OCI-M2 (cell line): ENCODE measurements at regions not wholly inside any gene's neighbourhood (a gene's known extent, or its start where the extent isn't known, plus 50 kb on each side); places are given as distances from the start of the nearest gene placed in this dataset.

Experiments
- DNase-seq: peaks from one replicate; lab custom pipeline; 2025; ENCODE audit not compliant: unreplicated experiment; lab: John Stamatoyannopoulos, UW

DNA sequence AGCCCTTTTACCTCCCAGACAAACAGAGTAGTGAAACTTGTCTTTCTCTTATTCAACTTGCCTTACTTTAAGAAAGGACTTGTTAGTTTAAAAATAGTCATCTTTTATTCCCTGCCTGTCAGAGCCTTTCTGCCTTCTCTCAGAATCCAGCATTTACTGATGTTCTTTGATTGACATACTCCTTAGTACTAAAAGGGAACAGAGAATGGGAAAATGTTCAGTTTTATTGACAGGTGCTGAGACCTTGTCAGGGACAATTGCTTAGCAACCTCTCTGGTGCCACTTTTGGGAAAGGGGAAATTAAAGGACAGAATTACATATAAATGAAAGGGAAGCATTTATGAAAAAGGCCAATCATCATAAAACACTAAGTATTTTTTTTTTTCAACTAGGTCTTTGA lies 378.3 kb downstream of the PDCD6IP start:
- no peak for DNase-seq

- DNase-seq: no peak
Measured at GRCh38 chr3:34178415-34178814, 380.0 kb downstream of the PDCD6IP start.

GRCh38 chr3:34179716-34180115 lies 381.3 kb downstream of the PDCD6IP start:
- no peak for DNase-seq

GRCh38 chr3:34180532-34180931 lies 382.1 kb downstream of the PDCD6IP start:
- DNase-seq: no peak

DNA sequence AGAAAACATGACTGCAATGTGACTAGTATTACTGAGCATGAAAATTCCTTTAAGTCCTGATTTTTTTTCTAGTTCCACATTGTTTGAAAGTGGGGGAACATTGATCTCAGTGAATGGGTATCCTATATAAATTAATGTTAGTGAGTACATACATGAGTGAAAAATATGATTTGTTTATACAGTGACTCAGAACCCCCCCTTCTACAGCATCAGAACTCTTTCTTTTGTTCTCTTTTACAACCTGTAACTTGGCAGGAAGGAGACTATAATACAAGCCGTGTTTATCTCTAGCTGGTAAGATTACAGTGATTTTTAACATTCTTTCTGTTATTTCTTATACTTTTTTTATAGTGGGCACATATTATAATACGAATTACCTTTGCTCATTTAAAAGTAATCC lies 384.7 kb downstream of the PDCD6IP start:
- no peak for DNase-seq

DNA sequence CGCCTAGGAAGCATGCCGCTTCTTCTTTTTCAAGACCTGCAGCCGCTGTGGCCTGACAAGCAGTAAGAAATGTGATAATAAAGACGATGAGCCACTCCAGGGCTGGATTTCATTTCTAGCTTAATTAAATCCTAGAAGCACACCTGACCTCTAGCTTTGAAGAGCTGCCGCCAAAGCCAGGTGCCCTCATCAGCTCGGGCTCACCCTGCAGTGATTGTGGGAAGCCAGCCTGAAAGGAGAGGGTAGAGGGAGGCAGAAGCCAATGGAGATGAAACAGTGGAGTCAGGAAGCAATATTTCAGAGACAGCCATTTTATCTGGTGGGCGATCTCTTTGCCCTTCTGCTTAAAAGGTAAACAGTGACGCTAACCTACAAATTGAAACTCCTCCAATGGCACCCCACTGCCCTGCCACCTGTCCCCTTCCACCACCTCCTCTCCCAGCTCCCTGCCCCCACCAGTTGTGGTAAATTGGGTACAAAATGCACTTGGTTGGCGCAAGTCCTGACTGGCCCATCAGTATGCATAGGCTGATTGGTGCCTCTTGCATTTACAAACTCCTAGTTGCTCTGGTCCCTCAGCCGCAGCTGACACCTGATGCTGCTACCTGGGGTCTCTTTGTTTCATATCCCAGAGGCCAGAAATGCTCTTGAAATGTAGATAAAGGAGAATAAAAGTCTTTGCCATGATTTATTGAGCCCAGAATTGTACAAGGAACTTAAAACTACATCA lies 385.3 kb downstream of the PDCD6IP start:
- no peak for DNase-seq

- no peak for DNase-seq
Measured at GRCh38 chr3:34185301-34185700, 386.9 kb downstream of the PDCD6IP start.

DNA sequence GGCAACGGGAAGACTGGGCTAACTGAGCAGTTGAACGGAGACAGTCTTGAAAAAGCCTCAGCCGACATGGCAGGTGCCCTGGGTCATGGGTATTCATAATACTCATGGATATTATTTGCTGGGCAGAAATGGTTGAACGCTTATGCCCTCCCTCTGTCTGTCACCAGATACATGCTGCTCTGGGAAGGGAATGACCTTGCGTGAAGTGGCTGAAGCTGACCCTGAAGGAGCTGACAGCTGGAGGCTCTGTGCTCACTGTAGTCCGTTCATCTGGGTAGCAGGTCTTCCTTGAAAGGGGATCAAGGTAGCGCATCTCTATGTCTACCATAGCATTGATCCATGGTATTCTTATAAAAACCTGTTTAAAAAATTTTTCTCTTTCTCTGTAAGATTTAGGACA lies 390.7 kb downstream of the PDCD6IP start:
- no peak for DNase-seq

DNA sequence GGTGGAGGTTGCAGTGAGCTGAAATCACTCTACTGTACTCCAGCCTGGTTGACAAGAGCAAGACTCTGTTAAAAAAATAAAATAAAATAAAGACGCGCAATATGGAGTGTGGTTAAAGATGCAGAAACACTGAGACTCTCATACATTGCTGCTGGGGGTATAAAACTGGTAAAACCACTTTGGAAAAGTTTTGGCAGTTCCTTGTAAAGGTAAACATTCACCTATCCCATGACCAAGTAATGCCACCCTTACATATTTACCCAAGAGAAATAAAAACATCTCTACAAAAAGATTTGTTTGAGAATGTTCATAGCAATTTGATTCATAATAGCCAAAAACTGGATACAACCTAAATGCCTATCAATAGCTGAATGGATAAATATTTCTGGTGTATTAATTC lies 398.5 kb downstream of the PDCD6IP start:
- no peak for DNase-seq

- DNase-seq: no peak
Measured at GRCh38 chr3:34198309-34198708, 399.9 kb downstream of the PDCD6IP start.

GRCh38 chr3:34200576-34200975 lies 402.1 kb downstream of the PDCD6IP start:
- DNase-seq: no peak

DNA sequence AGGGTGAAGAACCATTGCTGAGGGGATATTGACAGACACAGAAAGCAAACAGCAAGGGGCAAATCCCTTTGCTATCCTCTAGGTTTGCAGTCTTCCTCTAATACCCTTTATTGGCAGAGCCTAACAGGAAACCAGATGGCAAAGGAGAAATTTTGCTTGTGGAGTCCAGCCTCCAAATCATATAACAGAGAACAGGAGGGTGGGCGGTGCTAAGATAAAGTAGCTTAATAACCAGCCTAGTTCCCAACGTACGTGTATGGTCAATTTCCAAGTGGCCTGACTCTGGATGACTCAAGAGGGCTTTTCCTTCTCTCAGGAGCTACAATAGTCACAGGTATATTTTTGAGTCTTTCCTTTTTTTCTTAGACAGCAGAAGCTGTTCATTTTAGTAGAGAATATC lies 404.5 kb downstream of the PDCD6IP start:
- no peak for DNase-seq

DNA sequence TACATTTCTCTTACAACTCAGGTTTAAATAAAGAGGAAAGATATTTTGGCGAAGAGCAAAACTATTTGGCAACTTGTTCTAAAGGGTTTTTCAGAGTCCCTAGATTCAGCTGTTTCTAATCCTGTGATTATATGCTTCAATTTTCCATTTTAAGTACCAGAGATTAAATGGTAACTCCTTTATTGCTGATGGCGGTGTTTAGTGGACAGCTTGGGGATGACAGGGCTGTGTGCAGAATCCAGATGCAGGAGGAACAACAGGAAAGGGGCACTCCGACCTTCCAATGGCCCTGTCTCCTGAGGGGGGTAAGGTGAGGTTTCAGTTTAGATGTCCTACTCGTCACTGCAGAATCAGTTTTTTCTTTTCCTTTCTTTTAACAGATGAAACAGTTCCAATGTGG lies 405.0 kb downstream of the PDCD6IP start:
- no peak for DNase-seq

DNA sequence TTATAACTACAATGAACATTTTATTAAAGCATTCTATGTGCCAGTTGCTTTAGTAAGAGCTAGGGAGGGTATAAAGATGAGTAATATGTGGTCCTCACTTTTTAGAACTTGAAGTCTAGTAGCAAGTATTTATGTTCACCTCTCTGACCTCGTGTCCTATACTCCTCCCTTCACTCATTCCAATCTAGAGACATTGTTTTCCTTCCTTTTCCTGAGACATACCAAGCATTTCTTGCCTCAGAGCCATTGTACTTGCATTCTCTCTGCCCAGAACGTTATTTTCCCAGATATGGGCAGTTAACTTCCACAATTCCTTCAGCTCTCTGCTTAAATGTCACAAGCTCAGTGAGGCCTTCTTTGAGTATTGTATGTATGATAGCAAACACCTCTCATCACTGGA lies 408.6 kb downstream of the PDCD6IP start:
- no peak for DNase-seq

DNA sequence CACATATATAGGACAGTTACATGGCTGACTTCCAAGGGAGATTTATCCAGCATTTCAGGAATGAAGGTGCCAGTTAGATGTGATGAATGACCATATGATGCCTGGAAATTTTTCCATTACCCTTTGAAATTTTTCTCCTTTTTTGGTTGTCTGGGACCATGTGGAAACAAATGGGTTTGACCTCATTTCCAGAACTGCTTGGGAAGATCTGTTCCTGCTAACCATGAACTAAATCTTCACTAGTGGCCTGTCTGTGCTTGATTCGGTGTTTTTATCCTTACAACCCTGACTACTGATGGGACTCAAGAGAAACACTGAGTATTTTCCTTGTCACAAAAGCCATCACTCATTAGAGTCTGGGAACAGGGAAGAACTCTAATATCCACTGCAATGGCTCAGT lies 409.4 kb downstream of the PDCD6IP start:
- no peak for DNase-seq

GRCh38 chr3:34212175-34212574 lies 413.7 kb downstream of the PDCD6IP start:
- no peak for DNase-seq

DNA sequence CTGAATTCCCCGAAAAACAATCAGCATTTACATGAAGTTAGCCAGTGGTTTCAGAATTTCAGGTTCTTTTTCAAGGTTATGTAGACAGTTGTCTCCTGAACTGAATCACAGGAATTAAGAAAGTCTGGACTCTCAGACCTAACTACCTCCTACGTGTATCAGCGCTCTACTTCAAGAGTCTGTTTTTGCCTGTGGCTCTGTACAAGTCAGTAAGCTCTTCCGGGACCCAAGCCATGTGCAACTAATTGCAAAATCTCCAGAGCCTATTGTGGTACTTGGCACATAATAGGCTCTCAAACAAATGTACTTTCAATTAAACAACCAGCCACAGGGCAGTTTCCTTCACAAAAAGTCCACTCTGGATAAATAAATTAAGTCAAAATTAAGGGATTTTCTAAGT lies 414.2 kb downstream of the PDCD6IP start:
- no peak for DNase-seq

DNA sequence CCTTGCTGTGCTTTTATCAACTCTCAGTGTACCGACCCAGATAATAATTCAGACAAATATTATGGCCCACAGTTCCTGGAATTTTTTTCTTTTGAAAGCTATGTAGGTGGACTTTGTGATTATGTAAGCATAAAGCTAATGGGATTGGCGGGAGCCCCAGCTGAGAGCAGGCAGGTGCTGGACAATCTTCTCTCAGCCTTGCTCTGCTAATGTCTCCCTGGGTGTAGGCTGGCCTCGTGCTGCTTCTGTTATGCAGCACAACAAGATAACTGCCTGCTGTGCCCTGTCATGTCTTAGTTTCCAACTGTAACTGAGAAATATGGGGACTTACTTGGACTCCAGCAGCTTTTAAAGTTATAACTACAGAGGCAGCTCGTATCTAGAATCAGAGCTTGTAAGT lies 415.0 kb downstream of the PDCD6IP start:
- DNase-seq: no peak

DNA sequence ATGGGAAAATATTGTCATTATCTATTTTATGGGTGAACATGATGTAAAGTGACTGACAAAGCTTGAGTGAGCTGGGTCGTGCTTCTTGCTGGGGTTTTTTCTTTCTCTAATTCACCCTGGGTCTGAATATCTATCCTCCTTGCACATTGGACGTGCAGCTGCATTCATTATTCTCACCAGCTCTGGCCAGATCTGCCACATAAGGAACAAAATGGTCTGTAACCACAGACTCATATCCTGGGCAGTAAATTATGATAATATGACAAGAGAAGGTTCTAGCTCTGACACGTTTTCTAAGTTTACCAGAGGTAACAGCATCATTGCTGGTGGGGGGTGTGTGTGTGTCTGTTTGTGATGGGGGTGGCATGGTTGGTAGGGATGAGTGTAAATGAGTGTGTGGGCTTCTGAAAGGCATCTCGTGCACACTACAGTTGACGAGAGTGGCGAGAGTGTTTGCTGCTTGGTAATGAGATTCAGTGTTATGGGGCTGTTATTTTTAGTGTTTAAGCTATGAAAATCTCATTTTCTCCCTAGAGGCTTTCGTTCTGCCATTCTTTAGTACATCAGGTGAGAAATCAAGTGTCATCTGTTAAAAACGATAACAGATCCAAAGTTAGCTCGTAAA lies 418.4 kb downstream of the PDCD6IP start:
- DNase-seq: no peak

GRCh38 chr3:34218706-34219385 lies 420.4 kb downstream of the PDCD6IP start:
- DNase-seq: no peak

GRCh38 chr3:34219556-34219955 lies 421.1 kb downstream of the PDCD6IP start:
- no peak for DNase-seq

DNA sequence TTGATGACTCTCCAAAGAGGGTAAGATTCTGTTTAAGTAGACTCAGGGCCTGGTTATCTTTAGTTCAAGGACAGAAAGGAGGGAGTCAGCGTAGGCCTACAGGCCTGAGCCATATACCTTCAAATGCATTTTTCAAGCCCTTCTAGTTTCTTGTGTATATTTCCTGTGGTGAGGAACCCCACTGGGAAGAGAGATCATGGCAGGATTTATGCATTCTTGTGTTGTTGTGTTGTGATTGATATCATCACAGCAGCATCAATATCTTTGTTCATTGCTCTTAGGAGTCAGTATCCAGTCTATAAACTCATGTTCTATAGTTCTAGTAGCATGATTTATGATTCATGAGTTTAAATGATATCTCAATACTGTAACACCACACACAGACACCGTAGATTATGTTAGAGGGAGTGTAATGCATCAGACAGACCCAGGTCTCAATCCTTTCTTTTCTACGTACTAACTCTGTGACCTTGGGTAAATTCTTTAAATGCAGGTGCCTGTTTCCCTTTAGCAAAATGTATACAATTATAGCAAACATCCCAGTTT lies 427.5 kb downstream of the PDCD6IP start:
- no peak for DNase-seq
